GM10248 (cell line): ENCODE measurements at regions not wholly inside any gene's neighbourhood (a gene's known extent, or its start where the extent isn't known, plus 50 kb on each side); places are given as distances from the start of the nearest gene placed in this dataset.

Source experiments
- CTCF ChIA-PET: fragments of 300-600 bp; sonication (Branson Sonifier 250); formaldehyde crosslinking; extraction: SDS; loops from one replicate; lab custom pipeline; 2021; ENCODE audit warnings: antibody characterized with exemption; lab: Yijun Ruan, JAX
- POLR2A ChIA-PET: fragments of 350-650 bp; sonication (Branson Sonifier 250); formaldehyde crosslinking; extraction: SDS; loops from one replicate; lab custom pipeline; 2020; ENCODE audit warnings: antibody characterized with exemption; lab: Yijun Ruan, JAX
- DNase-seq: peaks from one replicate; pipeline ENCODE4 v3.0.0; 2012; ENCODE audit errors: extremely low spot score
- CTCF ChIP-seq: IDR thresholded peaks from 2 replicates; pipeline ENCODE4 v1.5.1; 2012; ENCODE audit warnings: mild to moderate bottlenecking, low read depth; ENCODE audit errors: extremely low read depth, missing control alignments, control extremely low read depth

GRCh38 chr9:13626601-13627000, 347.1 kb upstream of the MPDZ start:
- ChIA-PET CTCF (no interaction called here), POLR2A (no interaction called here)
- DNase-seq = no peak
- TF ChIP-seq CTCF = no peak

- no peak for TF ChIP-seq CTCF
- DNase-seq = no peak
- CTCF ChIA-PET = no interaction called here
- POLR2A ChIA-PET = no interaction called here
These were observed 342.5 kb upstream of the MPDZ start for GRCh38 chr9:13621872-13622564.

- ChIA-PET CTCF (interaction anchor here (1.4 kb wide), 1 partner anchor 13 kb away, joined by 3 read pairs; no protein-coding TSS in a partner anchor), POLR2A (no interaction called here)
- TF ChIP-seq CTCF = no peak
- no peak for DNase-seq
These were observed 337.1 kb upstream of the MPDZ start for GRCh38 chr9:13616491-13617035.

- no peak for DNase-seq
- ChIA-PET CTCF (interaction anchor here (1.4 kb wide), 1 partner anchor 12 kb away, joined by 3 read pairs; no protein-coding TSS in a partner anchor), POLR2A (no interaction called here)
- TF ChIP-seq CTCF = no peak
These were observed 336.4 kb upstream of the MPDZ start for GRCh38 chr9:13615660-13616490.

GRCh38 chr9:13614060-13614459, 334.6 kb upstream of the MPDZ start:
- DNase-seq = no peak
- POLR2A ChIA-PET = no interaction called here
- CTCF ChIA-PET = no interaction called here
- TF ChIP-seq CTCF = no peak

- ChIA-PET CTCF (no interaction called here), POLR2A (no interaction called here)
These were observed 333.8 kb upstream of the MPDZ start for GRCh38 chr9:13613296-13613695.

More at GRCh38 chr9:13613296-13613695, 333.8 kb upstream of the MPDZ start:
- no peak for TF ChIP-seq CTCF
- DNase-seq = no peak
